ENCODE measurements at regions not wholly inside any gene's neighbourhood (a gene's known extent, or its start where the extent isn't known, plus 50 kb on each side); places are given as distances from the start of the nearest gene placed in this dataset.

DNA sequence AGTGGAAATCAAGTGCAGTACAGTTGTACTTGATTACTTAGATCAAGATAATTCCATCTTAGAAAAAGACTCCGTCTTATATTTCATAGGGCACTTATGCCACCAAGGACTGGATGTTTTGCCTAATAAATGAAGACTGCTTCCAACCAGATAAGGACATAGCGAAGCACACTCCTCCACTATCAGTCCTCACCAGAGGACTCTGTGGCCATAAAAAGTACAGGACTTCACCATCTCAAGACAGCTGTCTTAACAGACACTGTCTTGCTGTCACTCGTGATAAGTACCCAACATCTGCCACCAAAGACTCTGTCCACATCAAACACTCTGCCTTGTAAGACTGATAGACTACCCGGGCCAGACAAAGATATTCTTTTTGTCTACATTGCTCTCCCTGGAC, 352.0 kb downstream of the TRAM1L1 start:
- in situ Hi-C loops (cut with MboI; ENCODE audit: low sequenced_read_pairs): no loop called here

More for the DNA sequence above, 352.0 kb downstream of the TRAM1L1 start:
- Histone ChIP-seq H2BK5ac (ENCODE audit: low read depth, low read length, poor library complexity, severe bottlenecking) (no peak overlapping the region), H3K56ac (ENCODE audit: extremely low read depth, insufficient read depth, low read length) (no peak overlapping the region), H3K9me3 (ENCODE audit: control insufficient read depth, insufficient read depth, low read length) (peaks cover 4% of the 10 kb centered on the region; the same call in 1 of the 2 replicates), H4K91ac (ENCODE audit: insufficient read depth, low read depth, low read length) (no peak overlapping the region), H3K79me1 (ENCODE audit: low read depth in 1 of 2, low read length in 2 of 2) (no peaks in the 10 kb centered on the region), H3K9ac (ENCODE audit: low read depth, low read length) (no peak overlapping the region), H3K36me3 (ENCODE audit: control insufficient read depth, insufficient read depth, low read length) (no peaks in the 10 kb centered on the region), H3K23ac (ENCODE audit: low read depth, low read length) (no peak overlapping the region), H3K18ac (ENCODE audit: low read depth, low read length) (no peak overlapping the region), H2AK5ac (ENCODE audit: low read depth, low read length) (no peak overlapping the region), H2AK9ac (replicated peaks; ENCODE audit: low read depth, low read length, poor library complexity) (no peak overlapping the region), H3K4ac (ENCODE audit: low read depth, low read length) (no peak overlapping the region), H2BK120ac (ENCODE audit: low read depth, low read length) (no peak overlapping the region), H4K5ac (ENCODE audit: low read depth, low read length) (no peak overlapping the region), H4K20me1 (ENCODE audit: insufficient read depth, low read length) (no peaks in the 10 kb centered on the region), H3K4me1 (ENCODE audit: control insufficient read depth, insufficient read depth, low read length) (no peaks in the 10 kb centered on the region), H3K27ac (ENCODE audit: insufficient read depth, low read length) (no peak overlapping the region), H3K9me1 (ENCODE audit: insufficient read depth, low read length) (no peaks in the 10 kb centered on the region), H3K27me3 (ENCODE audit: control insufficient read depth, insufficient read depth, low read length) (no peaks in the 10 kb centered on the region), H3K4me3 (ENCODE audit: insufficient read depth, low read depth, low read length) (no peak overlapping the region), H4K8ac (ENCODE audit: low read depth in 2 of 2, low read length in 2 of 2) (no peak overlapping the region), H2BK20ac (ENCODE audit: low read depth, low read length) (no peak overlapping the region), H2BK15ac (ENCODE audit: low read depth, low read length) (no peak overlapping the region), H3K4me2 (ENCODE audit: low read depth, low read length) (no peak overlapping the region), H3K14ac (replicated peaks; ENCODE audit: low read depth, low read length) (no peak overlapping the region), H2AFZ (replicated peaks; ENCODE audit: low read length, poor library complexity) (no peak overlapping the region)
- no peak for DNase-seq
- ATAC-seq (ENCODE audit: low read depth): no peak
- WGBS, 2 experiments (ENCODE audit: extremely low coverage in 2 of 2, insufficient read length in 1 of 2): no CpG with 5 or more reads among the region's 4 CpGs
- ChIA-PET CTCF (no interaction called here), POLR2A (ENCODE audit: unreplicated experiment) (no interaction called here)
- TF ChIP-seq NFE2L2 (IDR thresholded peaks at IDR 0.05; ENCODE audit: low read depth, low read length) (no peak), CHD1 (IDR thresholded peaks at IDR 0.05; ENCODE audit: low read depth, low read length) (no peak), CEBPB (IDR thresholded peaks at IDR 0.05; ENCODE audit: low read depth, low read length) (no peak), MAZ (IDR thresholded peaks at IDR 0.05; ENCODE audit: borderline replicate concordance, low read depth, low read length) (no peak), MXI1 (IDR thresholded peaks at IDR 0.05; ENCODE audit: borderline replicate concordance, low read depth, low read length) (no peak), POLR2A (IDR thresholded peaks at IDR 0.05; ENCODE audit: low read depth, low read length) (no peak), RCOR1 (IDR thresholded peaks at IDR 0.05; ENCODE audit: insufficient replicate concordance, low read length) (no peak)
- TF ChIP-seq, protein P1, sequence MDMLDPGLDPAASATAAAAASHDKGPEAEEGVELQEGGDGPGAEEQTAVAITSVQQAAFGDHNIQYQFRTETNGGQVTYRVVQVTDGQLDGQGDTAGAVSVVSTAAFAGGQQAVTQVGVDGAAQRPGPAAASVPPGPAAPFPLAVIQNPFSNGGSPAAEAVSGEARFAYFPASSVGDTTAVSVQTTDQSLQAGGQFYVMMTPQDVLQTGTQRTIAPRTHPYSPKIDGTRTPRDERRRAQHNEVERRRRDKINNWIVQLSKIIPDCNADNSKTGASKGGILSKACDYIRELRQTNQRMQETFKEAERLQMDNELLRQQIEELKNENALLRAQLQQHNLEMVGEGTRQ (IDR thresholded peaks at IDR 0.05; ENCODE audit: low read depth, low read length): no peak
- no TSS peak for BruUV-seq (replicated peaks)
- intact Hi-C loops (cut with micrococcal nuclease) (no loop called here), dilution Hi-C loops (cut with HindIII; ENCODE audit: low sequenced_read_pairs, unreplicated experiment) (no loop called here)

All from IMR-90 (cell line).